HEK293T (cell line): ENCODE measurements at regions not wholly inside any gene's neighbourhood (a gene's known extent, or its start where the extent isn't known, plus 50 kb on each side); places are given as distances from the start of the nearest gene placed in this dataset.

Experiments used
- CTCF ChIA-PET: fragments of 350-600 bp; formaldehyde crosslinking; extraction: SDS; loops from one replicate; lab custom pipeline; 2021; ENCODE audit warnings: antibody characterized with exemption, inconsistent platforms; lab: Yijun Ruan, JAX
- POLR2A ChIA-PET: fragments of 350-600 bp; formaldehyde crosslinking; extraction: SDS; loops from one replicate; lab custom pipeline; 2020; ENCODE audit warnings: antibody characterized with exemption, inconsistent platforms; lab: Yijun Ruan, JAX
- DNase-seq: peaks from one replicate; pipeline ENCODE4 v3.0.0; 2012; ENCODE audit warnings: mixed read lengths; ENCODE audit errors: extremely low spot score
- ARNT ChIP-seq: fragments of 450-650 bp; IDR thresholded peaks from 2 replicates; pipeline ENCODE4 v1.6.1; 2017; ENCODE audit warnings: mild to moderate bottlenecking
- BHLHE40 ChIP-seq: fragments of 450-650 bp; IDR thresholded peaks from 2 replicates; pipeline ENCODE4 v1.6.1; 2016; ENCODE audit warnings: mild to moderate bottlenecking, moderate library complexity, borderline replicate concordance
- CTBP1 ChIP-seq: fragments of 450-650 bp; IDR thresholded peaks from 2 replicates; pipeline ENCODE4 v1.6.1; 2016; ENCODE audit warnings: borderline replicate concordance
- ELF4 ChIP-seq: fragments of 450-650 bp; IDR thresholded peaks from 2 replicates; pipeline ENCODE4 v1.6.1; 2017; ENCODE audit warnings: antibody characterized with exemption
- FOXA1 ChIP-seq: fragments of 450-650 bp; IDR thresholded peaks from 2 replicates; pipeline ENCODE4 v1.6.1; 2016; ENCODE audit warnings: mild to moderate bottlenecking
- FOXK2 ChIP-seq: fragments of 450-650 bp; IDR thresholded peaks from 2 replicates; pipeline ENCODE4 v1.6.1; 2016; ENCODE audit warnings: mild to moderate bottlenecking
- FOXM1 ChIP-seq: fragments of 450-650 bp; IDR thresholded peaks from 2 replicates; pipeline ENCODE4 v1.6.1; 2017; ENCODE audit warnings: mild to moderate bottlenecking, borderline replicate concordance
- HDGF ChIP-seq: fragments of 450-650 bp; IDR thresholded peaks from 2 replicates; pipeline ENCODE4 v1.6.1; 2017; ENCODE audit warnings: antibody characterized with exemption, borderline replicate concordance
- L3MBTL2 ChIP-seq: fragments of 450-650 bp; conservative IDR thresholded peaks from 2 replicates; pipeline ENCODE4 v1.6.1; 2016; ENCODE audit warnings: mild to moderate bottlenecking
- LEF1 ChIP-seq: fragments of 450-650 bp; IDR thresholded peaks from 2 replicates; pipeline ENCODE4 v1.6.1; 2017; ENCODE audit warnings: mild to moderate bottlenecking, borderline replicate concordance
- NFRKB ChIP-seq: fragments of 450-650 bp; IDR thresholded peaks from 2 replicates; pipeline ENCODE4 v1.6.1; 2016; ENCODE audit warnings: mild to moderate bottlenecking, moderate library complexity
- PKNOX1 ChIP-seq: fragments of 450-650 bp; IDR thresholded peaks from 2 replicates; pipeline ENCODE4 v1.6.1; 2016
- SP1 ChIP-seq: fragments of 450-650 bp; IDR thresholded peaks from 2 replicates; pipeline ENCODE4 v1.6.1; 2017
- SUZ12 ChIP-seq: fragments of 450-650 bp; IDR thresholded peaks from 2 replicates; pipeline ENCODE4 v1.6.1; 2016; ENCODE audit warnings: mild to moderate bottlenecking
- TARDBP ChIP-seq: fragments of 450-650 bp; IDR thresholded peaks from 2 replicates; pipeline ENCODE4 v1.6.1; 2016
- ZNF384 ChIP-seq: fragments of 450-650 bp; IDR thresholded peaks from 2 replicates; pipeline ENCODE4 v1.6.1; 2016

GRCh38 chr1:116228511-116228910 lies 117.3 kb downstream of the MAB21L3 start:
- CTCF ChIA-PET, result no interaction called here
- POLR2A ChIA-PET, result no interaction called here
- TF ChIP-seq SUZ12 (no peak), NFRKB (no peak), PKNOX1 (no peak), L3MBTL2 (no peak), ZNF384 (no peak), ELF4 (no peak), FOXK2 (no peak), TARDBP (no peak), FOXA1 (no peak), HDGF (no peak), CTBP1 (no peak), FOXM1 (no peak), SP1 (no peak)
- no peak for DNase-seq

GRCh38 chr1:116230712-116231111 lies 119.5 kb downstream of the MAB21L3 start:
- DNase-seq, result no peak
- TF ChIP-seq FOXM1 (no peak), HDGF (no peak), FOXA1 (no peak), NFRKB (no peak), SP1 (no peak), SUZ12 (no peak)
- ChIA-PET CTCF (no interaction called here), POLR2A (no interaction called here)

GRCh38 chr1:116231752-116232151 lies 120.6 kb downstream of the MAB21L3 start:
- no peak for DNase-seq
- TF ChIP-seq LEF1 (no peak), ARNT (no peak), SP1 (no peak), FOXM1 (no peak), SUZ12 (no peak), HDGF (no peak), TARDBP (no peak), CTBP1 (no peak), BHLHE40 (no peak), PKNOX1 (no peak), FOXK2 (no peak), L3MBTL2 (no peak), NFRKB (no peak), FOXA1 (no peak), ELF4 (no peak), ZNF384 (no peak)
- POLR2A ChIA-PET, result no interaction called here
- CTCF ChIA-PET, result no interaction called here

- TF ChIP-seq FOXA1 (no peak), L3MBTL2 (no peak), SP1 (no peak), LEF1 (no peak), ARNT (no peak), SUZ12 (no peak), TARDBP (no peak), BHLHE40 (no peak), ZNF384 (no peak), NFRKB (no peak), FOXM1 (no peak), HDGF (no peak), PKNOX1 (no peak), FOXK2 (no peak), CTBP1 (no peak), ELF4 (no peak)
- ChIA-PET CTCF (no interaction called here), POLR2A (no interaction called here)
- no peak for DNase-seq
These were observed 121.9 kb downstream of the MAB21L3 start for GRCh38 chr1:116232989-116233514.

GRCh38 chr1:116234429-116234828 lies 123.2 kb downstream of the MAB21L3 start:
- no peak for DNase-seq
- POLR2A ChIA-PET, result no interaction called here
- CTCF ChIA-PET, result no interaction called here
- no peak for TF ChIP-seq FOXM1
- no peak for TF ChIP-seq BHLHE40
- TF ChIP-seq FOXK2, result no peak
- TF ChIP-seq TARDBP, result no peak
- TF ChIP-seq PKNOX1, result no peak
- no peak for TF ChIP-seq SUZ12
- TF ChIP-seq ELF4, result no peak
- no peak for TF ChIP-seq NFRKB
- no peak for TF ChIP-seq SP1
- no peak for TF ChIP-seq ZNF384
- TF ChIP-seq LEF1, result no peak
- TF ChIP-seq ARNT, result no peak
- no peak for TF ChIP-seq L3MBTL2

- DNase-seq, result no peak
- CTCF ChIA-PET, result interaction anchor here (0.7 kb wide), 1 partner anchor 100 kb away, joined by 3 read pairs; no protein-coding TSS in a partner anchor
- TF ChIP-seq FOXA1, result no peak
- TF ChIP-seq SUZ12, result no peak
- no peak for TF ChIP-seq BHLHE40
- no peak for TF ChIP-seq NFRKB
- POLR2A ChIA-PET, result no interaction called here
These were observed 128.7 kb downstream of the MAB21L3 start for GRCh38 chr1:116239916-116240315.
